ENCODE measurements at regions not wholly inside any gene's neighbourhood (a gene's known extent, or its start where the extent isn't known, plus 50 kb on each side); places are given as distances from the start of the nearest gene placed in this dataset.

- Mint-ChIP-seq H3K27me3 (no peaks in the 10 kb centered on the region), H3K9me3 (peaks cover 0 to 22% (median 10%) of the 10 kb centered on the region in 8 donors), H3K27ac (no peak overlapping the region), H3K4me1 (no peaks in the 10 kb centered on the region), H3K4me3 (no peak overlapping the region), H3K36me3 (no peaks in the 10 kb centered on the region)
- Histone ChIP-seq H3K4me3 (ENCODE audit: low read length in 2 of 2) (no peak overlapping the region), H3K27me3 (ENCODE audit: insufficient read depth, low read length) (no peaks in the 10 kb centered on the region), H3K9me3 (ENCODE audit: control insufficient read depth in 1 of 2, low read length in 2 of 2) (no peaks in the 10 kb centered on the region), H3K4me1 (ENCODE audit: insufficient read depth, low read length) (no peaks in the 10 kb centered on the region), H3K27ac (ENCODE audit: low read depth, low read length) (no peak overlapping the region), H3K36me3 (ENCODE audit: insufficient read depth, low read length) (no peaks in the 10 kb centered on the region)
- POLR2A ChIA-PET (ENCODE audit: partially characterized antibody): no interaction called here
- no peak for DNase-seq
- CTCF ChIA-PET (ENCODE audit: partially characterized antibody): no interaction called here
- intact Hi-C loops (cut with micrococcal nuclease): no loop called here
Observed at GRCh38 chr1:69076631-69077030, 491.1 kb upstream of the LRRC7 start.

GRCh38 chr1:69077198-69077597, 490.5 kb upstream of the LRRC7 start:
- Mint-ChIP-seq H3K4me1 (no peaks in the 10 kb centered on the region), H3K36me3 (no peaks in the 10 kb centered on the region), H3K27me3 (no peaks in the 10 kb centered on the region), H3K27ac (no peak overlapping the region), H3K4me3 (no peak overlapping the region), H3K9me3 (peaks cover 0 to 21% (median 9%) of the 10 kb centered on the region in 8 donors)
- Histone ChIP-seq H3K4me1 (ENCODE audit: insufficient read depth, low read length) (no peaks in the 10 kb centered on the region), H3K27ac (ENCODE audit: low read depth, low read length) (no peak overlapping the region), H3K4me3 (ENCODE audit: low read length in 2 of 2) (no peak overlapping the region), H3K27me3 (ENCODE audit: insufficient read depth, low read length) (no peaks in the 10 kb centered on the region), H3K9me3 (ENCODE audit: control insufficient read depth in 1 of 2, low read length in 2 of 2) (no peaks in the 10 kb centered on the region), H3K36me3 (ENCODE audit: insufficient read depth, low read length) (no peaks in the 10 kb centered on the region)
- DNase-seq: no peak
- ChIA-PET POLR2A (ENCODE audit: partially characterized antibody) (no interaction called here), CTCF (ENCODE audit: partially characterized antibody) (no interaction called here)
- intact Hi-C loops (cut with micrococcal nuclease): no loop called here

- H3K36me3 Mint-ChIP-seq: no peaks in the 10 kb centered on the region
- no peaks in the 10 kb centered on the region for H3K27me3 ChIP-seq (ENCODE audit: insufficient read depth, low read length)
- H3K4me3 ChIP-seq (ENCODE audit: low read length in 2 of 2): no peak overlapping the region
- ChIA-PET POLR2A (ENCODE audit: partially characterized antibody) (no interaction called here), CTCF (ENCODE audit: partially characterized antibody) (no interaction called here)
- H3K27ac ChIP-seq (ENCODE audit: low read depth, low read length): no peak overlapping the region
- peaks cover 0 to 17% (median 9%) of the 10 kb centered on the region in 8 donors for H3K9me3 Mint-ChIP-seq
- no peaks in the 10 kb centered on the region for H3K36me3 ChIP-seq (ENCODE audit: insufficient read depth, low read length)
- intact Hi-C loops (cut with micrococcal nuclease): no loop called here
- no peak for DNase-seq
- H3K27me3 Mint-ChIP-seq: no peaks in the 10 kb centered on the region
- no peak overlapping the region for H3K4me3 Mint-ChIP-seq
- no peak overlapping the region for H3K27ac Mint-ChIP-seq
- H3K4me1 Mint-ChIP-seq: no peaks in the 10 kb centered on the region
- no peaks in the 10 kb centered on the region for H3K4me1 ChIP-seq (ENCODE audit: insufficient read depth, low read length)
- no peaks in the 10 kb centered on the region for H3K9me3 ChIP-seq (ENCODE audit: control insufficient read depth in 1 of 2, low read length in 2 of 2)
Observed at GRCh38 chr1:69077633-69078032, 490.1 kb upstream of the LRRC7 start.

- POLR2A ChIA-PET (ENCODE audit: partially characterized antibody): no interaction called here
Observed at GRCh38 chr1:69081668-69082067, 486.1 kb upstream of the LRRC7 start.

DNA sequence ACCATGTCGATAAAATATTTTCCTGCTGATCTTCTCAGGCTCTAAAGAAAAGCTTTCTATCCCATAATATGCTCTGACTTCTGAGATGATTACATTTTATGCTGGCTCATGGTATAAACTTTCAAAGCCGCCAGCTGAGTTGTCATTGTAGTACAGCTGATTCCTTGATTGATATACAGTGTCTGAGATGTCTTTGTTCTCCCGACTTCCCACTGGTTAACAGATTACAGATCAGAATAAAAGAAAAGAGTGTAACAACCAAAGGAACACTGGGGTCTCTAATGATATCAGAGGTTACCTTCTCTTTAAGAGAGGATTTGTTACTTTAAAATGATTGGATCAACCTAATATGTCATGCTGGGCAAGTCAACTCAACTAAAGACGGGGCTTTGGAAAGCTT, 485.4 kb upstream of the LRRC7 start:
- POLR2A ChIA-PET (ENCODE audit: partially characterized antibody): no interaction called here
- H3K4me1 ChIP-seq (ENCODE audit: insufficient read depth, low read length): no peaks in the 10 kb centered on the region
- intact Hi-C loops (cut with micrococcal nuclease): no loop called here
- Mint-ChIP-seq H3K36me3 (no peaks in the 10 kb centered on the region), H3K4me1 (no peaks in the 10 kb centered on the region), H3K4me3 (no peak overlapping the region), H3K9me3 (peaks cover 3 to 23% (median 7%) of the 10 kb centered on the region in 8 donors), H3K27me3 (no peaks in the 10 kb centered on the region), H3K27ac (no peak overlapping the region)
- no peak overlapping the region for H3K27ac ChIP-seq (ENCODE audit: low read depth, low read length)
- no peaks in the 10 kb centered on the region for H3K36me3 ChIP-seq (ENCODE audit: insufficient read depth, low read length)
- CTCF ChIA-PET (ENCODE audit: partially characterized antibody): no interaction called here
- no peaks in the 10 kb centered on the region for H3K9me3 ChIP-seq (ENCODE audit: control insufficient read depth in 1 of 2, low read length in 2 of 2)
- DNase-seq: no peak
- H3K27me3 ChIP-seq (ENCODE audit: insufficient read depth, low read length): no peaks in the 10 kb centered on the region
- H3K4me3 ChIP-seq (ENCODE audit: low read length in 2 of 2): no peak overlapping the region

More at GRCh38 chr1:69081668-69082067, 486.1 kb upstream of the LRRC7 start:
- Histone ChIP-seq H3K36me3 (ENCODE audit: insufficient read depth, low read length) (no peaks in the 10 kb centered on the region), H3K27me3 (ENCODE audit: insufficient read depth, low read length) (no peaks in the 10 kb centered on the region), H3K4me1 (ENCODE audit: insufficient read depth, low read length) (no peaks in the 10 kb centered on the region), H3K9me3 (ENCODE audit: control insufficient read depth in 1 of 2, low read length in 2 of 2) (no peaks in the 10 kb centered on the region), H3K27ac (ENCODE audit: low read depth, low read length) (no peak overlapping the region), H3K4me3 (ENCODE audit: low read length in 2 of 2) (no peak overlapping the region)
- intact Hi-C loops (cut with micrococcal nuclease): no loop called here
- Mint-ChIP-seq H3K27ac (no peak overlapping the region), H3K4me3 (no peak overlapping the region), H3K9me3 (peaks cover 3 to 23% (median 7%) of the 10 kb centered on the region in 8 donors), H3K36me3 (no peaks in the 10 kb centered on the region), H3K27me3 (no peaks in the 10 kb centered on the region), H3K4me1 (no peaks in the 10 kb centered on the region)
- no peak for DNase-seq
- CTCF ChIA-PET (ENCODE audit: partially characterized antibody): no interaction called here

DNA sequence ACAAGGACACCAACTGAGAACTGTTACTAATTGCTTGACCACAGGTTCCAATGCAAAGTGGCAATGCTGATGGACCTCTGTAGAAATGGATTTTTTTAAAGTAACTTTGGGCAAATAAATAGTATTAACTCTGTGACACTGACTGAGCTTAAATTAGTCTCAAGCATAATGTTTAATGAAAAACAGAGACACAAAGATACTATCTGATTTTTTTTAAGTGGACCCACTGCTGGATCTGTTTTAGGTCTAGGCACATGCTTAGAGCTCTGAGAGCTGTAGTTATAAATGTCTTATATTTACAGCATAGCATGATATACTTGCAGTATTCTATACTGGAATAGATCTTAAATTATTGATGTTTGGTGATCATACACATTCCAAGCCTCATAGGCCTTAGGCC, 481.6 kb upstream of the LRRC7 start:
- Mint-ChIP-seq H3K4me3 (no peak overlapping the region), H3K36me3 (no peaks in the 10 kb centered on the region), H3K9me3 (peaks cover 3 to 30% (median 19%) of the 10 kb centered on the region in 8 donors), H3K4me1 (no peaks in the 10 kb centered on the region), H3K27ac (no peak overlapping the region), H3K27me3 (no peaks in the 10 kb centered on the region)
- H3K9me3 ChIP-seq (ENCODE audit: control insufficient read depth in 1 of 2, low read length in 2 of 2): peaks cover 0 to 4% of the 10 kb centered on the region in 2 donors
- CTCF ChIA-PET (ENCODE audit: partially characterized antibody): no interaction called here
- intact Hi-C loops (cut with micrococcal nuclease): no loop called here
- POLR2A ChIA-PET (ENCODE audit: partially characterized antibody): no interaction called here
- H3K4me3 ChIP-seq (ENCODE audit: low read length in 2 of 2): no peak overlapping the region
- no peaks in the 10 kb centered on the region for H3K36me3 ChIP-seq (ENCODE audit: insufficient read depth, low read length)
- H3K4me1 ChIP-seq (ENCODE audit: insufficient read depth, low read length): no peaks in the 10 kb centered on the region
- no peak for DNase-seq
- no peak overlapping the region for H3K27ac ChIP-seq (ENCODE audit: low read depth, low read length)
- no peaks in the 10 kb centered on the region for H3K27me3 ChIP-seq (ENCODE audit: insufficient read depth, low read length)

GRCh38 chr1:69088571-69088970, 479.2 kb upstream of the LRRC7 start:
- Mint-ChIP-seq H3K4me1 (no peaks in the 10 kb centered on the region), H3K27me3 (no peaks in the 10 kb centered on the region), H3K27ac (no peak overlapping the region), H3K9me3 (peaks cover 3 to 35% (median 22%) of the 10 kb centered on the region in 8 donors), H3K4me3 (no peak overlapping the region), H3K36me3 (no peaks in the 10 kb centered on the region)
- H3K4me3 ChIP-seq (ENCODE audit: low read length in 2 of 2): no peak overlapping the region
- ChIA-PET POLR2A (ENCODE audit: partially characterized antibody) (no interaction called here), CTCF (ENCODE audit: partially characterized antibody) (no interaction called here)
- H3K9me3 ChIP-seq (ENCODE audit: control insufficient read depth in 1 of 2, low read length in 2 of 2): peaks cover 0 to 4% of the 10 kb centered on the region in 2 donors
- no peaks in the 10 kb centered on the region for H3K27me3 ChIP-seq (ENCODE audit: insufficient read depth, low read length)
- no peaks in the 10 kb centered on the region for H3K36me3 ChIP-seq (ENCODE audit: insufficient read depth, low read length)
- intact Hi-C loops (cut with micrococcal nuclease): no loop called here
- H3K4me1 ChIP-seq (ENCODE audit: insufficient read depth, low read length): no peaks in the 10 kb centered on the region
- DNase-seq: no peak
- H3K27ac ChIP-seq (ENCODE audit: low read depth, low read length): no peak overlapping the region

GRCh38 chr1:69090170-69090569, 477.6 kb upstream of the LRRC7 start:
- CTCF ChIA-PET (ENCODE audit: partially characterized antibody): interaction anchor here (0.7 kb wide), 1 partner anchor 1557 kb away, joined by 3 read pairs; no protein-coding TSS in a partner anchor
- Histone ChIP-seq H3K27ac (ENCODE audit: low read depth, low read length) (no peak overlapping the region), H3K9me3 (ENCODE audit: control insufficient read depth in 1 of 2, low read length in 2 of 2) (peaks cover 0 to 4% of the 10 kb centered on the region in 2 donors), H3K36me3 (ENCODE audit: insufficient read depth, low read length) (no peaks in the 10 kb centered on the region), H3K4me3 (ENCODE audit: low read length in 2 of 2) (no peak overlapping the region), H3K27me3 (ENCODE audit: insufficient read depth, low read length) (no peaks in the 10 kb centered on the region), H3K4me1 (ENCODE audit: insufficient read depth, low read length) (no peaks in the 10 kb centered on the region)
- Mint-ChIP-seq H3K36me3 (no peaks in the 10 kb centered on the region), H3K27ac (no peak overlapping the region), H3K4me1 (no peaks in the 10 kb centered on the region), H3K27me3 (no peaks in the 10 kb centered on the region), H3K9me3 (peaks cover 0 to 32% (median 21%) of the 10 kb centered on the region in 8 donors), H3K4me3 (no peak overlapping the region)
- POLR2A ChIA-PET (ENCODE audit: partially characterized antibody): no interaction called here
- intact Hi-C loops (cut with micrococcal nuclease): no loop called here
- DNase-seq: no peak

Measured in CD4-positive, alpha-beta memory T cell (primary cell).